ENCODE measurements at regions not wholly inside any gene's neighbourhood (a gene's known extent, or its start where the extent isn't known, plus 50 kb on each side); places are given as distances from the start of the nearest gene placed in this dataset.

- no peaks in the 10 kb centered on the region for H3K9me3 ChIP-seq
- H3K4me1 ChIP-seq, result no peaks in the 10 kb centered on the region
- no peaks in the 10 kb centered on the region for H3K27me3 ChIP-seq
Observed at GRCh38 chr5:106522296-106522695, 1148.4 kb downstream of the EFNA5 start.

GRCh38 chr5:106521701-106522100 lies 1149.0 kb downstream of the EFNA5 start:
- no peaks in the 10 kb centered on the region for H3K36me3 ChIP-seq
- no peaks in the 10 kb centered on the region for H3K27me3 ChIP-seq
- H3K27ac ChIP-seq, result no peak overlapping the region
- H3K4me3 ChIP-seq, result no peak overlapping the region
- ATAC-seq (no peak), DNase-seq (no peak)
- H3K4me1 ChIP-seq, result no peaks in the 10 kb centered on the region
- in situ Hi-C loops (cut with MboI; ENCODE audit: low sequenced_read_pairs in 4 of 4), result no loop called here
- TF ChIP-seq CTCF (IDR thresholded peaks at IDR 0.05 in 4 of 5, conservative IDR thresholded peaks at IDR 0.05 in 1 of 5) (no peak), POLR2A (IDR thresholded peaks at IDR 0.05) (no peak)
- no peaks in the 10 kb centered on the region for H3K9me3 ChIP-seq
- intact Hi-C loops (cut with DNase I; ENCODE audit: low total_unique reads), result no loop called here

More at GRCh38 chr5:106522296-106522695, 1148.4 kb downstream of the EFNA5 start:
- in situ Hi-C loops (cut with MboI; ENCODE audit: low sequenced_read_pairs in 4 of 4) (no loop called here), intact Hi-C loops (cut with DNase I; ENCODE audit: low total_unique reads) (no loop called here)
- Histone ChIP-seq H3K36me3 (no peaks in the 10 kb centered on the region), H3K4me3 (no peak overlapping the region), H3K27ac (no peak overlapping the region)
- TF ChIP-seq POLR2A (IDR thresholded peaks at IDR 0.05) (no peak), CTCF (IDR thresholded peaks at IDR 0.05 in 4 of 5, conservative IDR thresholded peaks at IDR 0.05 in 1 of 5) (no peak)
- ATAC-seq, result no peak
- DNase-seq, result no peak

GRCh38 chr5:106510321-106510720 lies 1160.4 kb downstream of the EFNA5 start:
- Histone ChIP-seq H3K4me1 (no peaks in the 10 kb centered on the region), H3K27me3 (no peaks in the 10 kb centered on the region), H3K4me3 (no peak overlapping the region), H3K9me3 (no peaks in the 10 kb centered on the region), H3K36me3 (no peaks in the 10 kb centered on the region), H3K27ac (no peak overlapping the region)
- no peak for ATAC-seq
- in situ Hi-C loops (cut with MboI; ENCODE audit: low sequenced_read_pairs in 4 of 4), result no loop called here
- DNase-seq, result no peak
- intact Hi-C loops (cut with DNase I; ENCODE audit: low total_unique reads), result no loop called here
- no peak for TF ChIP-seq CTCF (IDR thresholded peaks at IDR 0.05 in 4 of 5, conservative IDR thresholded peaks at IDR 0.05 in 1 of 5)
- no peak for TF ChIP-seq POLR2A (IDR thresholded peaks at IDR 0.05)

GRCh38 chr5:106508894-106509293 lies 1161.8 kb downstream of the EFNA5 start:
- Histone ChIP-seq H3K27ac (no peak overlapping the region), H3K4me1 (no peaks in the 10 kb centered on the region), H3K27me3 (no peaks in the 10 kb centered on the region), H3K36me3 (no peaks in the 10 kb centered on the region), H3K4me3 (no peak overlapping the region), H3K9me3 (no peaks in the 10 kb centered on the region)
- in situ Hi-C loops (cut with MboI; ENCODE audit: low sequenced_read_pairs in 4 of 4), result no loop called here
- DNase-seq (no peak), ATAC-seq (no peak)
- TF ChIP-seq POLR2A (IDR thresholded peaks at IDR 0.05), result no peak
- TF ChIP-seq CTCF (IDR thresholded peaks at IDR 0.05 in 4 of 5, conservative IDR thresholded peaks at IDR 0.05 in 1 of 5), result no peak
- intact Hi-C loops (cut with DNase I; ENCODE audit: low total_unique reads), result no loop called here

- H3K27me3 ChIP-seq, result no peaks in the 10 kb centered on the region
- H3K4me3 ChIP-seq, result no peak overlapping the region
- no peaks in the 10 kb centered on the region for H3K4me1 ChIP-seq
- TF ChIP-seq CTCF (IDR thresholded peaks at IDR 0.05 in 4 of 5, conservative IDR thresholded peaks at IDR 0.05 in 1 of 5) (no peak), POLR2A (IDR thresholded peaks at IDR 0.05) (no peak)
- DNase-seq (no peak), ATAC-seq (no peak)
- H3K27ac ChIP-seq, result no peak overlapping the region
- no peaks in the 10 kb centered on the region for H3K36me3 ChIP-seq
- in situ Hi-C loops (cut with MboI; ENCODE audit: low sequenced_read_pairs in 4 of 4) (no loop called here), intact Hi-C loops (cut with DNase I; ENCODE audit: low total_unique reads) (no loop called here)
- no peaks in the 10 kb centered on the region for H3K9me3 ChIP-seq
Observed at GRCh38 chr5:106493910-106494309, 1176.8 kb downstream of the EFNA5 start.
